ENCODE measurements at regions not wholly inside any gene's neighbourhood (a gene's known extent, or its start where the extent isn't known, plus 50 kb on each side); places are given as distances from the start of the nearest gene placed in this dataset.

- peaks cover 8% of the 10 kb centered on the region for H3K9me3 ChIP-seq (ENCODE audit: control insufficient read depth, low read length, poor library complexity, severe bottlenecking)
- no peaks in the 10 kb centered on the region for H3K4me1 Mint-ChIP-seq
- H3K4me3 Mint-ChIP-seq, result no peak overlapping the region
- DNase-seq (no peak), ATAC-seq (no peak)
- H3K27me3 Mint-ChIP-seq, result no peaks in the 10 kb centered on the region
- H3K27ac Mint-ChIP-seq, result no peak overlapping the region
- H3K36me3 Mint-ChIP-seq (ENCODE audit: low read depth), result no peaks in the 10 kb centered on the region
Observed at GRCh38 chr5:3047212-3047774, 295.8 kb upstream of the IRX2 start.

GRCh38 chr5:3043600-3043999, 292.1 kb upstream of the IRX2 start:
- no peaks in the 10 kb centered on the region for H3K9me3 ChIP-seq (ENCODE audit: control insufficient read depth, low read length, poor library complexity, severe bottlenecking)
- no peak overlapping the region for H3K27ac Mint-ChIP-seq
- H3K36me3 Mint-ChIP-seq (ENCODE audit: low read depth), result no peaks in the 10 kb centered on the region
- H3K27me3 Mint-ChIP-seq, result no peaks in the 10 kb centered on the region
- no peaks in the 10 kb centered on the region for H3K4me1 Mint-ChIP-seq
- ATAC-seq, result no peak
- no peak for DNase-seq
- no peak overlapping the region for H3K4me3 Mint-ChIP-seq

- Mint-ChIP-seq H3K27me3 (no peaks in the 10 kb centered on the region), H3K4me1 (no peaks in the 10 kb centered on the region), H3K27ac (no peak overlapping the region), H3K36me3 (ENCODE audit: low read depth) (no peaks in the 10 kb centered on the region), H3K4me3 (no peak overlapping the region)
- H3K9me3 ChIP-seq (ENCODE audit: control insufficient read depth, low read length, poor library complexity, severe bottlenecking), result no peaks in the 10 kb centered on the region
- DNase-seq (no peak), ATAC-seq (no peak)
Observed at GRCh38 chr5:3041001-3041400, 289.5 kb upstream of the IRX2 start.

- Mint-ChIP-seq H3K27me3 (no peaks in the 10 kb centered on the region), H3K4me3 (no peak overlapping the region)
- no peak for ATAC-seq
Observed at GRCh38 chr5:3036041-3036788, 284.7 kb upstream of the IRX2 start.

GRCh38 chr5:3035452-3035851, 284.0 kb upstream of the IRX2 start:
- H3K27me3 Mint-ChIP-seq, result no peaks in the 10 kb centered on the region
- H3K36me3 Mint-ChIP-seq (ENCODE audit: low read depth), result no peaks in the 10 kb centered on the region
- ATAC-seq (no peak), DNase-seq (no peak)
- no peaks in the 10 kb centered on the region for H3K9me3 ChIP-seq (ENCODE audit: control insufficient read depth, low read length, poor library complexity, severe bottlenecking)
- H3K27ac Mint-ChIP-seq, result no peak overlapping the region
- no peaks in the 10 kb centered on the region for H3K4me1 Mint-ChIP-seq
- no peak overlapping the region for H3K4me3 Mint-ChIP-seq

More at GRCh38 chr5:3036041-3036788, 284.7 kb upstream of the IRX2 start:
- Mint-ChIP-seq H3K36me3 (ENCODE audit: low read depth) (no peaks in the 10 kb centered on the region), H3K4me1 (no peaks in the 10 kb centered on the region), H3K27ac (no peak overlapping the region)
- DNase-seq, result no peak
- no peaks in the 10 kb centered on the region for H3K9me3 ChIP-seq (ENCODE audit: control insufficient read depth, low read length, poor library complexity, severe bottlenecking)

- Mint-ChIP-seq H3K27me3 (no peaks in the 10 kb centered on the region), H3K36me3 (ENCODE audit: low read depth) (no peaks in the 10 kb centered on the region), H3K4me1 (no peaks in the 10 kb centered on the region), H3K4me3 (no peak overlapping the region), H3K27ac (no peak overlapping the region)
- no peak for ATAC-seq
- DNase-seq, result no peak
- H3K9me3 ChIP-seq (ENCODE audit: control insufficient read depth, low read length, poor library complexity, severe bottlenecking), result no peaks in the 10 kb centered on the region
Observed at GRCh38 chr5:3034881-3035280, 283.4 kb upstream of the IRX2 start.

GRCh38 chr5:3034449-3034848, 283.0 kb upstream of the IRX2 start:
- ATAC-seq (no peak), DNase-seq (no peak)
- Mint-ChIP-seq H3K27me3 (no peaks in the 10 kb centered on the region), H3K27ac (no peak overlapping the region), H3K4me3 (no peak overlapping the region), H3K4me1 (no peaks in the 10 kb centered on the region), H3K36me3 (ENCODE audit: low read depth) (no peaks in the 10 kb centered on the region)
- H3K9me3 ChIP-seq (ENCODE audit: control insufficient read depth, low read length, poor library complexity, severe bottlenecking), result no peaks in the 10 kb centered on the region

- Mint-ChIP-seq H3K4me1 (no peaks in the 10 kb centered on the region), H3K4me3 (no peak overlapping the region), H3K36me3 (ENCODE audit: low read depth) (no peaks in the 10 kb centered on the region), H3K27me3 (no peaks in the 10 kb centered on the region), H3K27ac (no peak overlapping the region)
- no peaks in the 10 kb centered on the region for H3K9me3 ChIP-seq (ENCODE audit: control insufficient read depth, low read length, poor library complexity, severe bottlenecking)
- DNase-seq, result no peak
- ATAC-seq, result no peak
Observed at GRCh38 chr5:3033033-3033755, 281.7 kb upstream of the IRX2 start.

GRCh38 chr5:3032513-3032912, 281.0 kb upstream of the IRX2 start:
- no peaks in the 10 kb centered on the region for H3K9me3 ChIP-seq (ENCODE audit: control insufficient read depth, low read length, poor library complexity, severe bottlenecking)
- Mint-ChIP-seq H3K27ac (no peak overlapping the region), H3K4me3 (no peak overlapping the region), H3K36me3 (ENCODE audit: low read depth) (no peaks in the 10 kb centered on the region), H3K27me3 (no peaks in the 10 kb centered on the region), H3K4me1 (no peaks in the 10 kb centered on the region)
- ATAC-seq, result no peak
- no peak for DNase-seq

GRCh38 chr5:3031733-3032378, 280.4 kb upstream of the IRX2 start:
- DNase-seq (no peak), ATAC-seq (no peak)
- no peaks in the 10 kb centered on the region for H3K4me1 Mint-ChIP-seq
- H3K9me3 ChIP-seq (ENCODE audit: control insufficient read depth, low read length, poor library complexity, severe bottlenecking), result no peaks in the 10 kb centered on the region
- no peaks in the 10 kb centered on the region for H3K27me3 Mint-ChIP-seq
- no peak overlapping the region for H3K27ac Mint-ChIP-seq
- no peaks in the 10 kb centered on the region for H3K36me3 Mint-ChIP-seq (ENCODE audit: low read depth)
- no peak overlapping the region for H3K4me3 Mint-ChIP-seq

GRCh38 chr5:3030511-3031165, 279.2 kb upstream of the IRX2 start:
- DNase-seq, result no peak
- no peak overlapping the region for H3K4me3 Mint-ChIP-seq
- H3K9me3 ChIP-seq (ENCODE audit: control insufficient read depth, low read length, poor library complexity, severe bottlenecking), result no peaks in the 10 kb centered on the region

GRCh38 chr5:3029396-3029795, 277.9 kb upstream of the IRX2 start:
- H3K4me3 Mint-ChIP-seq, result no peak overlapping the region
- H3K27me3 Mint-ChIP-seq, result no peaks in the 10 kb centered on the region
- no peaks in the 10 kb centered on the region for H3K4me1 Mint-ChIP-seq
- H3K36me3 Mint-ChIP-seq (ENCODE audit: low read depth), result no peaks in the 10 kb centered on the region
- no peak overlapping the region for H3K27ac Mint-ChIP-seq
- H3K9me3 ChIP-seq (ENCODE audit: control insufficient read depth, low read length, poor library complexity, severe bottlenecking), result no peaks in the 10 kb centered on the region
- no peak for DNase-seq
- no peak for ATAC-seq

More at GRCh38 chr5:3030511-3031165, 279.2 kb upstream of the IRX2 start:
- no peaks in the 10 kb centered on the region for H3K4me1 Mint-ChIP-seq
- H3K27me3 Mint-ChIP-seq, result no peaks in the 10 kb centered on the region
- no peak overlapping the region for H3K27ac Mint-ChIP-seq
- no peak for ATAC-seq
- no peaks in the 10 kb centered on the region for H3K36me3 Mint-ChIP-seq (ENCODE audit: low read depth)
